ENCODE measurements at regions not wholly inside any gene's neighbourhood (a gene's known extent, or its start where the extent isn't known, plus 50 kb on each side); places are given as distances from the start of the nearest gene placed in this dataset.

DNA sequence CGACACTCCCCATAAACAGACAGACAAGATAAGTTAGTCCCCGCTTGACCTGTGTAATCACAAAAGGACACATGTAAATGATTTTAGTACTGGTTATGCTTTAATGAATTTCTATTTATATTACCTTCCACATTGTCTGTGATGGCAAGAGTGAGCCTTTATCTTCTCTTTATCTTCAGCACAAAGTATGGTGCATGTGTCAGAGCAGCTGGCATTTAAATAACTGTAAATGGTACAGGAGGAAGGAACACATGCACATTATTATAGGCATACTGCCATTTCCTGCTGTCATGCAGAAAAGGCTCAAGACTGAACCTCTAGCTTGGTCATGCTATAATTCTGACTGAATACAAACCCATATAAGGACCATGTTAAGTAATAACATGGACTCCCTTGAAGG, 1342.7 kb upstream of the TENM4 start:
- Histone ChIP-seq H3K79me2 (ENCODE audit: control insufficient read depth, insufficient read depth, low read length) (no peaks in the 10 kb centered on the region), H3K27ac (ENCODE audit: insufficient read depth, low read depth, low read length) (no peak overlapping the region), H3K4me1 (ENCODE audit: control insufficient read depth, extremely low read depth, insufficient read depth, low read length) (peaks cover 5% of the 10 kb centered on the region), H3K9me3 (replicated peaks; ENCODE audit: control insufficient read depth, insufficient read depth, low read length) (no peaks in the 10 kb centered on the region), H3K36me3 (ENCODE audit: control insufficient read depth in 2 of 2, extremely low read depth in 1 of 2, insufficient read depth in 2 of 2, low read length in 2 of 2) (no peaks in the 10 kb centered on the region), H3K9me1 (replicated peaks; ENCODE audit: control insufficient read depth, extremely low read depth, insufficient read depth, low read length) (no peaks in the 10 kb centered on the region), H3K4me3 (replicated peaks in 1 of 3; ENCODE audit: insufficient read depth in 1 of 3, low read depth in 1 of 3, low read length in 3 of 3) (no peak overlapping the region), H3K9ac (replicated peaks; ENCODE audit: extremely low read depth, insufficient read depth, low read length) (no peak overlapping the region), H3K4me2 (ENCODE audit: insufficient read depth, low read length) (no peak overlapping the region), H2AFZ (ENCODE audit: low read depth, low read length) (no peak overlapping the region), H4K20me1 (replicated peaks; ENCODE audit: control insufficient read depth, extremely low read depth, insufficient read depth, low read length) (no peaks in the 10 kb centered on the region), H3K27me3 (ENCODE audit: control insufficient read depth in 2 of 2, insufficient read depth in 2 of 2, low read length in 2 of 2) (no peaks in the 10 kb centered on the region)
- TF ChIP-seq JUN (IDR thresholded peaks at IDR 0.05; ENCODE audit: borderline replicate concordance, insufficient read depth, insufficient read length, low read depth) (no peak), MYC (IDR thresholded peaks at IDR 0.05; ENCODE audit: low read depth, low read length) (no peak), GATA2 (IDR thresholded peaks at IDR 0.05; ENCODE audit: insufficient read depth, insufficient read length, low read depth, low read length) (peak; percentile 50)
- DNase-seq (ENCODE audit: low read depth, low spot score) (peak; percentile 58), FAIRE-seq (no peak)
- dilution Hi-C loops (cut with MboI; ENCODE audit: extremely low pct_ligation_motif_present, low sequenced_read_pairs), result no loop called here
- intact Hi-C loops (cut with micrococcal nuclease), result no loop called here
- ChIA-PET CTCF (interaction anchor here (1.0 kb wide), 1 partner anchor 78 kb away, joined by 3 read pairs; no protein-coding TSS in a partner anchor), POLR2A (no interaction called here)
- BruUV-seq (replicated peaks), result no TSS peak

DNA sequence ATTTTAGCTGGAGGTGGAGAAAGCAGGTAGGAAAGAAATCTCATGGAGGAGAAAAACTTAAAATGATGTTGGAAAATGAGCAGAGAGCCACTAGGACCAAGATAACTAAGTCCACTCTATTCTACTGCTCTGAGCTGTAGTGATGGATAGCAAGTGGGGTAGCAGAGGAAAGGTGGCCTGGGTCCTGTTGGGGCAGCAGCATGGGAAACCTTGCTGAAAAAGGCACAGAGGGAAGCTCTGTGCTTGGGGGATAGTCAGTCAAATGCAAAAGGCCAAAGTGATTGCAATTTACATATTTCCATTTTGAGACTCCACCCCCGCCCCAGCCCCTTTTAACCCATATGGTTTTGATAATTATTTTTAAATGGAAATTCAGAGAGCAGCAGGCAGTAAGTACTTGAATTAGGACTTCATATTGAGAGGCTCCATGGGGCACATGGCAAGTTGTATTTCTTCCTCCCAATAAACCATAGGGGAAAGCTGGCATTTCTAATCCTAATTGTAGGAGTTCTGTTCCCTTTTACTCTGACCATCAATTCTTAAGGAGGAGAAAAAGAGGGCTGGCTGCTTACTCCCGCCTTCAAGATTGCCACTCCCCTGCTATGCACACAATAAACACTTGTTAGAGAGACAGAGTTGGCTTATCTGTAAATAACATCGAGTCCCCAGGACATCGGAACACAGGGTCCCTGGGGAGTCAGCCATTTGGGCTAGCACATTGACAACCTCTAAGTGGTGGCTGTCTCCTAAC, 1341.5 kb upstream of the TENM4 start:
- H2AFZ ChIP-seq (ENCODE audit: low read depth, low read length), result no peak overlapping the region
- no peaks in the 10 kb centered on the region for H3K9me3 ChIP-seq (replicated peaks; ENCODE audit: control insufficient read depth, insufficient read depth, low read length)
- no peaks in the 10 kb centered on the region for H3K36me3 ChIP-seq (ENCODE audit: control insufficient read depth in 2 of 2, extremely low read depth in 1 of 2, insufficient read depth in 2 of 2, low read length in 2 of 2)
- BruUV-seq (replicated peaks), result no TSS peak
- H3K4me2 ChIP-seq (ENCODE audit: insufficient read depth, low read length), result no peak overlapping the region
- no peak overlapping the region for H3K9ac ChIP-seq (replicated peaks; ENCODE audit: extremely low read depth, insufficient read depth, low read length)
- peaks cover 5% of the 10 kb centered on the region for H3K4me1 ChIP-seq (ENCODE audit: control insufficient read depth, extremely low read depth, insufficient read depth, low read length)
- H3K27ac ChIP-seq (ENCODE audit: insufficient read depth, low read depth, low read length), result no peak overlapping the region
- no peaks in the 10 kb centered on the region for H3K27me3 ChIP-seq (ENCODE audit: control insufficient read depth in 2 of 2, insufficient read depth in 2 of 2, low read length in 2 of 2)
- ChIA-PET POLR2A (no interaction called here), CTCF (no interaction called here)
- H3K79me2 ChIP-seq (ENCODE audit: control insufficient read depth, insufficient read depth, low read length), result no peaks in the 10 kb centered on the region
- intact Hi-C loops (cut with micrococcal nuclease) (no loop called here), dilution Hi-C loops (cut with MboI; ENCODE audit: extremely low pct_ligation_motif_present, low sequenced_read_pairs) (no loop called here)
- no peak for DNase-seq (ENCODE audit: low read depth, low spot score)
- TF ChIP-seq FOS (IDR thresholded peaks at IDR 0.05; ENCODE audit: borderline replicate concordance, insufficient read depth, low read length), result no peak
- TF ChIP-seq, protein P1, sequence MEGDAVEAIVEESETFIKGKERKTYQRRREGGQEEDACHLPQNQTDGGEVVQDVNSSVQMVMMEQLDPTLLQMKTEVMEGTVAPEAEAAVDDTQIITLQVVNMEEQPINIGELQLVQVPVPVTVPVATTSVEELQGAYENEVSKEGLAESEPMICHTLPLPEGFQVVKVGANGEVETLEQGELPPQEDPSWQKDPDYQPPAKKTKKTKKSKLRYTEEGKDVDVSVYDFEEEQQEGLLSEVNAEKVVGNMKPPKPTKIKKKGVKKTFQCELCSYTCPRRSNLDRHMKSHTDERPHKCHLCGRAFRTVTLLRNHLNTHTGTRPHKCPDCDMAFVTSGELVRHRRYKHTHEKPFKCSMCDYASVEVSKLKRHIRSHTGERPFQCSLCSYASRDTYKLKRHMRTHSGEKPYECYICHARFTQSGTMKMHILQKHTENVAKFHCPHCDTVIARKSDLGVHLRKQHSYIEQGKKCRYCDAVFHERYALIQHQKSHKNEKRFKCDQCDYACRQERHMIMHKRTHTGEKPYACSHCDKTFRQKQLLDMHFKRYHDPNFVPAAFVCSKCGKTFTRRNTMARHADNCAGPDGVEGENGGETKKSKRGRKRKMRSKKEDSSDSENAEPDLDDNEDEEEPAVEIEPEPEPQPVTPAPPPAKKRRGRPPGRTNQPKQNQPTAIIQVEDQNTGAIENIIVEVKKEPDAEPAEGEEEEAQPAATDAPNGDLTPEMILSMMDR (IDR thresholded peaks at IDR 0.05; ENCODE audit: extremely low read depth in 1 of 2, insufficient read depth in 1 of 2, low read depth in 1 of 2, low read length in 2 of 2), result no peak
- TF ChIP-seq POLR2A (IDR thresholded peaks at IDR 0.05; ENCODE audit: low read depth, low read length), result no peak
- no peak for TF ChIP-seq MYC (IDR thresholded peaks at IDR 0.05; ENCODE audit: low read depth, low read length)
- no peak for TF ChIP-seq GATA2 (IDR thresholded peaks at IDR 0.05; ENCODE audit: insufficient read depth, insufficient read length, low read depth, low read length)
- TF ChIP-seq, protein P2, sequence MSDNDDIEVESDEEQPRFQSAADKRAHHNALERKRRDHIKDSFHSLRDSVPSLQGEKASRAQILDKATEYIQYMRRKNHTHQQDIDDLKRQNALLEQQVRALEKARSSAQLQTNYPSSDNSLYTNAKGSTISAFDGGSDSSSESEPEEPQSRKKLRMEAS (IDR thresholded peaks at IDR 0.05; ENCODE audit: insufficient read depth, insufficient read length), result no peak
- no peak for TF ChIP-seq EZH2 (IDR thresholded peaks at IDR 0.05; ENCODE audit: borderline replicate concordance, low read depth, low read length, severe bottlenecking)
- H3K4me3 ChIP-seq (replicated peaks in 1 of 3; ENCODE audit: insufficient read depth in 1 of 3, low read depth in 1 of 3, low read length in 3 of 3), result no peak overlapping the region
- H3K9me1 ChIP-seq (replicated peaks; ENCODE audit: control insufficient read depth, extremely low read depth, insufficient read depth, low read length), result no peaks in the 10 kb centered on the region
- H4K20me1 ChIP-seq (replicated peaks; ENCODE audit: control insufficient read depth, extremely low read depth, insufficient read depth, low read length), result no peaks in the 10 kb centered on the region
- no peak for FAIRE-seq
